ENCODE measurements at regions not wholly inside any gene's neighbourhood (a gene's known extent, or its start where the extent isn't known, plus 50 kb on each side); places are given as distances from the start of the nearest gene placed in this dataset.

DNA sequence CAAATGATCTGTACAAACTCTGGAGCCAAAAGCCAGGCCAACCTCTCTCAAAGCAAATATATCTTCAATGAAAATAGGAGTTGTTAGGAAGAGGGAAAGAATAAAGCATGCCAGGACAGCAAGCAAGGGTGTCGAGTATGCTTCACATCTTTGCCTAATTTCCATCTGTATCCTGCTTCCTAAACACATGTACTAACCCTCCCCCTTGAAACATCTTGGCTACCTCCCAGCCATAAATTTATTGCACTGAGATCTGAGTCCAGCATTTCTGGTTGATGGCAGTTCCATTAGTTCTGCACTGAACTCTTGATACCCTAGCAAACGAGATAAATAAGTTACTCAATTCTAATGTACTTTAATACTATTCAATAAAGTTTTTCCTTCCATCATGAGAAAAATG is 430.5 kb upstream of the TRAM1L1 start:
- H3K79me2 ChIP-seq (replicated peaks; ENCODE audit: insufficient read depth, low read length) = no peaks in the 10 kb centered on the region
- no peak overlapping the region for H3K4me3 ChIP-seq (ENCODE audit: low read length)
- TF ChIP-seq, protein P1, sequence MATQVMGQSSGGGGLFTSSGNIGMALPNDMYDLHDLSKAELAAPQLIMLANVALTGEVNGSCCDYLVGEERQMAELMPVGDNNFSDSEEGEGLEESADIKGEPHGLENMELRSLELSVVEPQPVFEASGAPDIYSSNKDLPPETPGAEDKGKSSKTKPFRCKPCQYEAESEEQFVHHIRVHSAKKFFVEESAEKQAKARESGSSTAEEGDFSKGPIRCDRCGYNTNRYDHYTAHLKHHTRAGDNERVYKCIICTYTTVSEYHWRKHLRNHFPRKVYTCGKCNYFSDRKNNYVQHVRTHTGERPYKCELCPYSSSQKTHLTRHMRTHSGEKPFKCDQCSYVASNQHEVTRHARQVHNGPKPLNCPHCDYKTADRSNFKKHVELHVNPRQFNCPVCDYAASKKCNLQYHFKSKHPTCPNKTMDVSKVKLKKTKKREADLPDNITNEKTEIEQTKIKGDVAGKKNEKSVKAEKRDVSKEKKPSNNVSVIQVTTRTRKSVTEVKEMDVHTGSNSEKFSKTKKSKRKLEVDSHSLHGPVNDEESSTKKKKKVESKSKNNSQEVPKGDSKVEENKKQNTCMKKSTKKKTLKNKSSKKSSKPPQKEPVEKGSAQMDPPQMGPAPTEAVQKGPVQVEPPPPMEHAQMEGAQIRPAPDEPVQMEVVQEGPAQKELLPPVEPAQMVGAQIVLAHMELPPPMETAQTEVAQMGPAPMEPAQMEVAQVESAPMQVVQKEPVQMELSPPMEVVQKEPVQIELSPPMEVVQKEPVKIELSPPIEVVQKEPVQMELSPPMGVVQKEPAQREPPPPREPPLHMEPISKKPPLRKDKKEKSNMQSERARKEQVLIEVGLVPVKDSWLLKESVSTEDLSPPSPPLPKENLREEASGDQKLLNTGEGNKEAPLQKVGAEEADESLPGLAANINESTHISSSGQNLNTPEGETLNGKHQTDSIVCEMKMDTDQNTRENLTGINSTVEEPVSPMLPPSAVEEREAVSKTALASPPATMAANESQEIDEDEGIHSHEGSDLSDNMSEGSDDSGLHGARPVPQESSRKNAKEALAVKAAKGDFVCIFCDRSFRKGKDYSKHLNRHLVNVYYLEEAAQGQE (IDR thresholded peaks at IDR 0.05; ENCODE audit: borderline replicate concordance) = no peak
- TF ChIP-seq RAD21 (conservative IDR thresholded peaks at IDR 0.05) = no peak
- no peaks in the 10 kb centered on the region for H3K9me2 ChIP-seq (ENCODE audit: insufficient read depth, low read length)
- H4K20me1 ChIP-seq (ENCODE audit: insufficient read depth) = no peaks in the 10 kb centered on the region
- no peaks in the 10 kb centered on the region for H3K27me3 ChIP-seq (ENCODE audit: insufficient read depth, low read depth, low read length)
- no peak overlapping the region for H3K4me2 ChIP-seq (ENCODE audit: low read length)
- no peaks in the 10 kb centered on the region for H3K9me3 ChIP-seq (ENCODE audit: low read length)
- H3K36me3 ChIP-seq (ENCODE audit: insufficient read depth, low read length) = no peaks in the 10 kb centered on the region
- H3K9ac ChIP-seq (ENCODE audit: low read length) = no peak overlapping the region
- H3K27ac ChIP-seq (ENCODE audit: low read length) = no peak overlapping the region
- no peak overlapping the region for H2AFZ ChIP-seq (ENCODE audit: low read depth, low read length)
- H3F3A ChIP-seq (ENCODE audit: insufficient read depth, low read length, poor library complexity, severe bottlenecking) = no peaks in the 10 kb centered on the region

DNA sequence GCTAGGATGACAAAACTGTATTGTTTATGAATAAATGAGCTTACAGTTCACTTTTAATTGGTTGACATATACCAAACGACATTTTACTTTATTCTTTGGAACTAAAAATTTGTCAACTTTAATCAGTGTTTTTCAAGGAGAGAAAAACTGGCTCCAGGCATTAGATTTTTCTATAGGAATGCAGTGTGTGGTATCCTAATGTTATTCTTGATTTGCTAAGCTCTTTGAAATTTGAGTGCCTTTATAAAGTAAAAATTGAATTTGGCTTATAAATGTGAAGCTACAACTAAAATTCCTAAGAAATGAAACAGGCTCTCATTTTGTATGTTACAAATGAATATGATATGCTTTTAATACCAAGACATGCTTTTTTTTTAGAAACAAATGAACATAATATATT is 442.2 kb upstream of the TRAM1L1 start:
- Histone ChIP-seq H3K27me3 (ENCODE audit: insufficient read depth, low read depth, low read length) (no peaks in the 10 kb centered on the region), H3K9ac (ENCODE audit: low read length) (no peak overlapping the region), H4K20me1 (ENCODE audit: insufficient read depth) (no peaks in the 10 kb centered on the region), H3K27ac (ENCODE audit: low read length) (no peak overlapping the region), H2AFZ (ENCODE audit: low read depth, low read length) (no peak overlapping the region), H3K4me3 (ENCODE audit: low read length) (no peak overlapping the region), H3K9me3 (ENCODE audit: low read length) (no peaks in the 10 kb centered on the region), H3K9me2 (ENCODE audit: insufficient read depth, low read length) (no peaks in the 10 kb centered on the region), H3K36me3 (ENCODE audit: insufficient read depth, low read length) (no peaks in the 10 kb centered on the region), H3F3A (ENCODE audit: insufficient read depth, low read length, poor library complexity, severe bottlenecking) (no peaks in the 10 kb centered on the region), H3K4me2 (ENCODE audit: low read length) (no peak overlapping the region), H3K79me2 (replicated peaks; ENCODE audit: insufficient read depth, low read length) (no peaks in the 10 kb centered on the region)
- TF ChIP-seq TAF1 (IDR thresholded peaks at IDR 0.05; ENCODE audit: low read depth) (no peak), SMC3 (conservative IDR thresholded peaks at IDR 0.05; ENCODE audit: poor library complexity) (no peak), EP300 (conservative IDR thresholded peaks at IDR 0.05; ENCODE audit: poor library complexity, severe bottlenecking) (no peak), RAD21 (conservative IDR thresholded peaks at IDR 0.05) (no peak), MXI1 (conservative IDR thresholded peaks at IDR 0.05; ENCODE audit: poor library complexity, severe bottlenecking) (no peak), POLR2AphosphoS5 (IDR thresholded peaks at IDR 0.05) (no peak), EZH2 (IDR thresholded peaks at IDR 0.05; ENCODE audit: borderline replicate concordance, insufficient read depth, low read length, poor library complexity, severe bottlenecking) (no peak)
- TF ChIP-seq, protein P2, sequence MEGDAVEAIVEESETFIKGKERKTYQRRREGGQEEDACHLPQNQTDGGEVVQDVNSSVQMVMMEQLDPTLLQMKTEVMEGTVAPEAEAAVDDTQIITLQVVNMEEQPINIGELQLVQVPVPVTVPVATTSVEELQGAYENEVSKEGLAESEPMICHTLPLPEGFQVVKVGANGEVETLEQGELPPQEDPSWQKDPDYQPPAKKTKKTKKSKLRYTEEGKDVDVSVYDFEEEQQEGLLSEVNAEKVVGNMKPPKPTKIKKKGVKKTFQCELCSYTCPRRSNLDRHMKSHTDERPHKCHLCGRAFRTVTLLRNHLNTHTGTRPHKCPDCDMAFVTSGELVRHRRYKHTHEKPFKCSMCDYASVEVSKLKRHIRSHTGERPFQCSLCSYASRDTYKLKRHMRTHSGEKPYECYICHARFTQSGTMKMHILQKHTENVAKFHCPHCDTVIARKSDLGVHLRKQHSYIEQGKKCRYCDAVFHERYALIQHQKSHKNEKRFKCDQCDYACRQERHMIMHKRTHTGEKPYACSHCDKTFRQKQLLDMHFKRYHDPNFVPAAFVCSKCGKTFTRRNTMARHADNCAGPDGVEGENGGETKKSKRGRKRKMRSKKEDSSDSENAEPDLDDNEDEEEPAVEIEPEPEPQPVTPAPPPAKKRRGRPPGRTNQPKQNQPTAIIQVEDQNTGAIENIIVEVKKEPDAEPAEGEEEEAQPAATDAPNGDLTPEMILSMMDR (IDR thresholded peaks at IDR 0.05; ENCODE audit: poor library complexity, severe bottlenecking) = no peak
- TF ChIP-seq, protein P1 (IDR thresholded peaks at IDR 0.05; ENCODE audit: borderline replicate concordance) = no peak
